GM18868 (cell line): ENCODE measurements at regions not wholly inside any gene's neighbourhood (a gene's known extent, or its start where the extent isn't known, plus 50 kb on each side); places are given as distances from the start of the nearest gene placed in this dataset.
"Not testable (repeated sequence)": the region's sequence is repeated elsewhere in the genome, so short reads cannot be mapped to it uniquely, and the experiment has no call there.

Experiments
- ATAC-seq: cut with Tn5 transposase; IDR thresholded peaks from one replicate; pipeline ENCODE4 v1.9.1; 2021; ENCODE audit warnings: mild to moderate bottlenecking, moderate library complexity; ENCODE audit not compliant: unreplicated experiment

GRCh38 chr4:119437515-119437914, 115.6 kb upstream of the FABP2 start:
- ATAC-seq, result not testable (repeated sequence)

DNA sequence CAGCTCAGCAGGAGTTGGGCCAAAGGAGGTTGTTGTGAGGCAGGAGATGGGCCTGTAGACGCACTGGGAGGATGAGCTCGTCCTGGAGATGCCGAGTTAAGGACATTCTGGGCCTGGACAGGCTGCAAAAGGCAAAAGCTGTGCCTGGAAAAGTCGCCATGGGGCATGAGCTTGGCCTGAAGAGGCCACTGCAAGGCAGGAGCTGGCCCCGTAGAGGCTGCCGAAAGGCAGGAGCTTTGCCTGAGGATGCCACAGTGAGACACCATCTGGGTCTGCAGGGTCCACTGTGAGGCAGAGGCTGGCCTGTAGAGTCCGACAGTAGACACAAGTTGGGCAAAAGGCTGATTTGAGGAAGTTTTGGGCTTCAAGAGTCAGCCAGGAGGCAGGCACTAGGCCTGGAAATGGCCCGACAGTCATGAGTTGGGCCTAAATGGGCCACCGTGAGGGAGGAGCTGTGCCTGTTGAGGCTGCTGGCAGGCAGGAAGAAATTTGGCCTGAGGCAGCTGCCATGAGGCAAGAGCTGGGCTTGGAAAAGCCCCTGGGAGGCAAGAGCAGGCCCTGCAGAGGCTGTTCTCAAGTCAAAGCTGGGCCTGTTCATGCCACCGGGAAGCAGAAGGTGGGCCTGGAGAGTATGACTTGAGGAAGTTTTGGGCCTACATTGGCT, 86.8 kb upstream of the FABP2 start:
- ATAC-seq, result not testable (repeated sequence)

DNA sequence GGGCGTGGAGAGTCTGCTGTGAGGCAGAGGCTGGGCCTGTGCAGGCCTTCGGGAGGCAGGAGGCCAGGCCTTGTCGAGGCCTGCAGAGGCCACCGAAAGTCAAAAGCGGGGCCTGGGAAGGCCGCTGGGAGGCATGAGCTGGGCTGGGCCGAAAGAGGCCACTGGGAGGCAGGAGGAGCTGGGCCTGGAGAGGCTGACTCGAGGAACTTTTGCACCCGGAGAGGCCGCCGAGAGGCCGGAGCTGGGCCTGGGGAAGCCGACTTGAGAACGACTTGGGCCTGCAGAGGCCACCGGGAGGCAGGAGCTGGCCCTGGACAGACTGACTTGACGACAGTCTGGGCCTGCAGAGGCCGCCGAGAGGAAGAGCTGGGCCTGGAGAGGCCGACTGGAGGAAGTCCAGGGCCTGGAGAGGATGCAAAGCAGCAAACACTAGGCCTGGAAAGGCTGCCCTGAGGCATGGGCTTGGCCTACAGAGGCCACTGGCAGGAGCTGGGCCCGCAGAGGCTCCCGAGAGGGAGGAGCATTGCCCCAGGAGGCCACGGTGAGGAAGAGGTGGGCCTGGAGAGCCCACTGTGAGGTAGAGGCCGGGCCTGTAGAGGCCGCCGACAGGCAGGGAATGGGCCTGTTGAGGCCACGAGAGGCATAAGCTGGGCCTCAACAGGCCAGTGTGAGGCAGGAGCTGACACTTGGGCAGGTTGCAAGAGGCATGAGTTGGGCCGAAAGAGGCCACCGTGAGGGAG, 85.0 kb upstream of the FABP2 start:
- not testable (repeated sequence) for ATAC-seq

DNA sequence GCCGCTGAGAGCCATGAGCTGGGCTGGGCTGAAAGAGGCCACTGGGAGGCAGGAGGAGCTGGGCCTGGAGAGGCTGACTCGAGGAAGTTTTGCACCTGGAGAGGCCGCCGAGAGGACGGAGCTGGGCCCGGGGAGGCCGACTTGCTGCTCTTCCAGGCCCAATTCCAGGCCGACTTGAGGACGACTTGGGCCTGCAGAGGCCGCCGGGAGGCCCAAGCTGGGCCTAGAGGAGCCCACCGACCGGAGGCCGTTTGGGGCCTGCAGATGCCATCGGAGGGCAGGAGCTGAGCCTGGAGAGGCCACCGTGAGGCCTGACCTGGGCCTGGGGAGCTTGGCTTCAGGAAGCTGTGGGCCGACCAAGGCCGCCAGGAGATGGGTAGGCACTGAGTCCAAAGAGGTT, 84.1 kb upstream of the FABP2 start:
- not testable (repeated sequence) for ATAC-seq

DNA sequence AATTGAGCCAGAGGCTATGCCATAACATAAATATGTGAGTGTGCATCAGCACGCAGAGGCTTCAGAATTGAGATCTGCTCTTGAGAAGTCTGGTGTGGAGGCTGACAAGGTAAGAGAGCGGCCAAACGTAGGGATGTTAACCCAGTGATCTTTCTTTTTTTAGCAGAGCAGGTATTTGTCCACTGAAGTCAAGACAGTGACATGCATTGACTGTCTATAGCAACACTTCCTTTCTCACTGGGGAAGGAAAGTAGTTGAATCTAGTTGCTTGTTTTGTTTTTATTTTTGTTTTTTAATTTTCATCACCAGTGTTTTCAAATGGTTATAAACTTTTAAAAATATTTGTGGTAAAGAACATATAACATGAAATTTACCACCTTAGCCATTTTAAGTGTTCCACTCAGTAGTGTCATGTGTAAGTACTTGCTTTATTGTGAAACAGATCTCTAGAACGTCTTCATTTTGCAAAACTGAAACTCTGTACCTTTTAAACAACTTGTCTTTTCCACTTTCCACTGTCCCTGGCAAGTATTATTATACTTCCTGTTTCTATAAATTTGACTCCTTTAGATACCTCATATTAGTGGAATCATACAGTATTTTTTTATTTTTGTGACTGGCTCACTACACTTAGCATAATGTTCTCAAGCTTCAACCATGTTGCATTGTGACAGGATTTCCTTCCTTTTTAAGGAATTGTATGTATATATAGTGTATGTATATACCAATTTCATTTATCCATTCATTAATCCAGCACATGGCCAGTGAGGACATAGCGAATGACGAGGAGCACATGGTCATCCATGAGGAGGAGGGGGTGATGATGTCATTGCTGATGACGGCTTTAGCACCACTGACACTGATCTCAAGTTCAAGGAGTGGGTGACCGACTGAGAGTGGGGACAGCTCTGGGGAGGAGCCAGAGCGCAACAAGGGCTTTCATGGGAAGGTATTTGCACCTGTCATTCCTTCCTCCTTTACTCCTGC, 80.7 kb upstream of the FABP2 start:
- ATAC-seq, result peak; percentile 87

GRCh38 chr4:119395701-119396100, 73.8 kb upstream of the FABP2 start:
- not testable (repeated sequence) for ATAC-seq

DNA sequence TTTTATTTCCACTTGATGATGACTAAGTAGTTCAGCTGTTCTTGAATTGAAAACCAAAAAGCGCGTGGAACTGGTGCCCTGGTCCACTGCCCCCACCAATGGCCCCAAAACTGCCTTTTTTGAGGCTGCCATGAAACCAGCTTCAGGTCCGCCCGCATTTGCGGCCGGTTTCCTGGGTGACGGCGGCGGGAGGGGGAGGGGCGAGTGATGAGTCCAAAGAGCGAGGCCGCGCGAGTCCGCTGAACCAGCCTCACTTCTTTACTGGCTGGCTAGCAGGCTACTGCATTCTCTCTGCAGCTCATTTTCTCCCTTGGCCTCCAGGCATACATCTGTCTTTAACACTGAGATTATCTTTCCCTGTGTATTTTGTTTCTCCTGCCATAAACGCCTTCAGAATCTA, 72.9 kb upstream of the FABP2 start:
- no peak for ATAC-seq

- ATAC-seq, result not testable (repeated sequence)
Observed at GRCh38 chr4:119388791-119389190, 66.9 kb upstream of the FABP2 start.

DNA sequence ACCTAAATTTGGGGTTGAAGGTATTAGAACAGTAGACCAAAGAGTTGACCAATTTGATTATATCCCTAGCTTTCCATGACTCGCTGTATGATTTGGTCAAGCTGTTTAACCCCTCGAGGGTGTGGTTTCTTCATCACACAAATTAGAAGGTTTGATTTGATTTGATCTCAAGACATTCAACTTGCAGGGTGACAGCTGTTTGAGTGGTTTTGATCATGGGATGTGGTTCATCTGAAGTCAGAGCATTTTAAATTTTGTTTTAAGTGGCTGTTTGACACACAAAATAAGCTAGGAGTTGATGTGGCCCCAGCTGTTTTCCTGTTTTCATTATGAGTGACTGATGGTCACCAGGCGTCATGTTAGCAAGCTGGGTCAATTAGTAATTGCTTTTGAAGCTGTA, 52.7 kb upstream of the FABP2 start:
- ATAC-seq, result not testable (repeated sequence)

DNA sequence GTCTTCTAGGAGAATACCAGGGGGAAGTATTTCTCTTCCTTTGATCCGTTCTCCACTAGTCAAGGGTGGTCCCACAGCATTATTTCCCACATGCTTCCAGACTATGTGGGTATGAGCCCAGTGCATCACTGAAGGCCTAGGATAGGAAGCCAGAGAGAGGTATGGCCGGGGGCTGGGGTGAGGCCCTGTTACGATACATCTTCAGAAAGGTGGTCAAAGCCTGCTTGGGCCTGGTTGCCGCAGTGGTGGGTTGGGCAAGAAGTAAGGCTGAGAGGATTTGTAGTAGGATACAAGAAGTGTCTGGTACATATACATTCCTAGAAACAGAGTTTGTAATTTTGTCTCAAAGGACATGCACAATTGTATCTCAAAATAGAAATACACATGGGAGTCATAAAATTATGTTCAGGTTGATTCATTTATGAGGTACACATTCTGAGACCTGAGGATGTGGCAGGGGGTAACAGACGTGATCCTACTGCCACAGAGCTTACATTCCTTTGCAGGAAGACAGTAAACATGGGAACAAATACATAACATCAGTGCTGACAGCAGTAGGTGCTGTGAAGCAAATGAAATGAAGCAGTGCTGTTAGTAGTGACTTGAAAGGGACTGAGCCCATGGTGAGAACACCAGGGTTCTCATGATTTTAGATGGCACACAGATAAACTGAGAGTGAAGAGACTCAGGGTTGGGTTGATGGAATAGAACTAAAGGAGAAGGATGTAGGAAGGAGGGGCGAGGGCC, 50.6 kb upstream of the FABP2 start:
- ATAC-seq, result not testable (repeated sequence)
